ENCODE measurements at regions not wholly inside any gene's neighbourhood (a gene's known extent, or its start where the extent isn't known, plus 50 kb on each side); places are given as distances from the start of the nearest gene placed in this dataset.
"Not testable (repeated sequence)": the region's sequence is repeated elsewhere in the genome, so short reads cannot be mapped to it uniquely, and the experiment has no call there.

- DNase-seq (ENCODE audit: low spot score): no peak
- ATAC-seq: no peak
These were observed 67.5 kb upstream of the CPSF6 start for GRCh38 chr12:69171881-69172280.

GRCh38 chr12:69172491-69172890 is 66.9 kb upstream of the CPSF6 start:
- no peak for ATAC-seq

GRCh38 chr12:69173368-69173767 is 66.0 kb upstream of the CPSF6 start:
- ATAC-seq: no peak

More at GRCh38 chr12:69172491-69172890, 66.9 kb upstream of the CPSF6 start:
- DNase-seq (ENCODE audit: low spot score): no peak

GRCh38 chr12:69179786-69180185 is 59.6 kb upstream of the CPSF6 start:
- ATAC-seq: no peak
- DNase-seq (ENCODE audit: low spot score): no peak

More at GRCh38 chr12:69173368-69173767, 66.0 kb upstream of the CPSF6 start:
- DNase-seq (ENCODE audit: low spot score): no peak

GRCh38 chr12:69187572-69187971 is 51.8 kb upstream of the CPSF6 start:
- not testable (repeated sequence) for ATAC-seq; DNase-seq (ENCODE audit: low spot score)

GRCh38 chr12:69189378-69189978 is 49.9 kb upstream of the CPSF6 start:
- ATAC-seq (no peak), DNase-seq (ENCODE audit: low spot score) (no peak)

Measured in left lobe of liver (tissue), 2 donors.